ENCODE measurements at regions not wholly inside any gene's neighbourhood (a gene's known extent, or its start where the extent isn't known, plus 50 kb on each side); places are given as distances from the start of the nearest gene placed in this dataset.
"Not testable (repeated sequence)": the region's sequence is repeated elsewhere in the genome, so short reads cannot be mapped to it uniquely, and the experiment has no call there.

GRCh38 chr4:26217961-26218676 lies 102.7 kb upstream of the RBPJ start:
- DNase-seq, result no peak

- no peak for DNase-seq
Measured at GRCh38 chr4:26218677-26219605, 101.9 kb upstream of the RBPJ start.

GRCh38 chr4:26220696-26221095 lies 100.1 kb upstream of the RBPJ start:
- DNase-seq, result no peak

GRCh38 chr4:26223155-26223554 lies 97.7 kb upstream of the RBPJ start:
- DNase-seq, result no peak

- no peak for DNase-seq
Measured at GRCh38 chr4:26226629-26227376, 94.0 kb upstream of the RBPJ start.

- no peak for DNase-seq
Measured at GRCh38 chr4:26227601-26228229, 93.1 kb upstream of the RBPJ start.

- DNase-seq, result no peak
Measured at GRCh38 chr4:26228883-26229282, 91.9 kb upstream of the RBPJ start.

GRCh38 chr4:26229974-26230373 lies 90.8 kb upstream of the RBPJ start:
- DNase-seq, result no peak

- DNase-seq, result no peak
Measured at GRCh38 chr4:26233350-26233749, 87.5 kb upstream of the RBPJ start.

GRCh38 chr4:26235500-26235899 lies 85.3 kb upstream of the RBPJ start:
- DNase-seq, result no peak

GRCh38 chr4:26237916-26238315 lies 82.9 kb upstream of the RBPJ start:
- no peak for DNase-seq

- DNase-seq, result peak; percentile 86
Measured at GRCh38 chr4:26238426-26238777, 82.4 kb upstream of the RBPJ start.

- DNase-seq, result peak; percentile 86
Measured at GRCh38 chr4:26238778-26239679, 81.8 kb upstream of the RBPJ start.

GRCh38 chr4:26239801-26240200 lies 81.0 kb upstream of the RBPJ start:
- no peak for DNase-seq

- DNase-seq, result no peak
Measured at GRCh38 chr4:26241179-26241578, 79.6 kb upstream of the RBPJ start.

GRCh38 chr4:26242451-26242850 lies 78.4 kb upstream of the RBPJ start:
- no peak for DNase-seq

GRCh38 chr4:26244138-26244537 lies 76.7 kb upstream of the RBPJ start:
- not testable (repeated sequence) for DNase-seq

GRCh38 chr4:26248647-26249046 lies 72.2 kb upstream of the RBPJ start:
- peak; percentile 66 for DNase-seq

GRCh38 chr4:26252349-26253025 lies 68.3 kb upstream of the RBPJ start:
- no peak for DNase-seq

GRCh38 chr4:26253968-26254367 lies 66.8 kb upstream of the RBPJ start:
- DNase-seq, result no peak

GRCh38 chr4:26255989-26256388 lies 64.8 kb upstream of the RBPJ start:
- no peak for DNase-seq

Measured in NCI-H1105 treated with DMSO at 0.1 percent for 48 hours (cell line).